ENCODE measurements at regions not wholly inside any gene's neighbourhood (a gene's known extent, or its start where the extent isn't known, plus 50 kb on each side); places are given as distances from the start of the nearest gene placed in this dataset.

DNA sequence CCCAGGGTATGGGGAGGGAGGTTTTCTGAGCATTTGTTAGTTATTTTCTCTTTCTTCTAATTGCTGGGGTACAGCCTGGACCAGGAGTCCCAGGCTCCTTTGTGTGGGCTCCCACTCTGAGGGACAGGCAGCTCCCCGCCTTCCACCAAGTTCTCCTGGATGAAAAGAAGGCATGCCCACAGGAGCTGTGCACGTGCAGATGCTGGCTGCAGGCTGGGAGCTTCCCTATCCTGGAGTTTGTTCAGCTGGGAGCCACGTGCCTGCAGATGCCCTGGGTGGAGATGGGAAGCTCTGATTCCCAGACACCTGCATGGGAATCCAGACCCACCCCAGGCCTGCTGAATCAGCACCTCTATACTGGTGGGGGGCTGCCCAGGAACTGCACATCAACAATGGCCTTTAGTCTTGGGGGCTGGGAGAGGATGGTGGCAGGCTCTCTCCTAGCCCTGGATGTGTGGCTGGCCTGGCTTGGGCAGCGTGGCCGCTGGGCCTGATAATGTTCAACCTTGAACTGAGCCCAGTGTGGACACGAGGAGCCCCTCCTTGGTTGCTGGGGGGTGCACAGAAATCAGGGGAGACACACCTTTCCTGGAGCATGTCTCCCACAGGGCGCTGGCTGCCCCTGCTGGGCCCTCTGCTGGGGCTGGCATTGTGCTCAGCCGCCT is 233.6 kb upstream of the HS6ST1 start:
- intact Hi-C loops (cut with DNase I), result no loop called here
- DNase-seq (ENCODE audit: low spot score), result peak; percentile 55

DNA sequence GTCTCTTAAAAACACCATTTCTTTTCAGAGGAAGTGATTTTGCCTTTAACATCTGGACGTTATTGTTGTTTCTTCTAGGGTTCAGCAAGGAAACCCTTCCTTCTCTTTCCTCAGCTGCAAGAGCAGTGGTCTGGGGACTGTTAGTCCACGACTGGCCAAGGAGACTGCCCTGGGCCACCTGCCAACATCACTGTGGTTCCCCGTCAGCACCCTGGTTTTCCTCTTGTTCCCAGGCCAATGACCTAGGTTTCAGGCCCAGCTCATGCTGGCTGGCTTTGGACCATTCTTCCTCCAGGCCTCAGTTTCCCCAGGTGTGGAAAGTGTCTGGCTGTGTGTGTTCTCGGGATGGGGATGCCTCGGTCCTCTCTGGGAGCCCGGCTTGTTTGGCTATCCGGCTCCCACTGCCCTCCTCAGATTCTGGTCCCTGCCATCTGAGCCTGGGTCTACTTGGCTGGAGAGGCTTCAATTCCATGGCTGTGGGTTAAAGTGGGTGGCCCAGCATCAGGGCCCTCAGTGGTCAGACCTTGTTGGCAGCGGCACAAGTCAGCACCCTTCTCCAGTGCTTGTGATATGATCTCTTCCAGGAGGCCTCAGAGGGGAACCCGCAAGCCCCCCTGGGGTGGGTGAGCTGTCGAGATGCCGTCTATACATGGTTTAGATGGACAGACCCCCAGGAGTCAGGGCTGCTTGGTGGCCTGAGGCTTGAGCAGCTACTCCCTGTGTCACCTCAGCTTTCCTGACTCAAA is 234.3 kb upstream of the HS6ST1 start:
- intact Hi-C loops (cut with DNase I), result no loop called here
- no peak for DNase-seq (ENCODE audit: low spot score)

DNA sequence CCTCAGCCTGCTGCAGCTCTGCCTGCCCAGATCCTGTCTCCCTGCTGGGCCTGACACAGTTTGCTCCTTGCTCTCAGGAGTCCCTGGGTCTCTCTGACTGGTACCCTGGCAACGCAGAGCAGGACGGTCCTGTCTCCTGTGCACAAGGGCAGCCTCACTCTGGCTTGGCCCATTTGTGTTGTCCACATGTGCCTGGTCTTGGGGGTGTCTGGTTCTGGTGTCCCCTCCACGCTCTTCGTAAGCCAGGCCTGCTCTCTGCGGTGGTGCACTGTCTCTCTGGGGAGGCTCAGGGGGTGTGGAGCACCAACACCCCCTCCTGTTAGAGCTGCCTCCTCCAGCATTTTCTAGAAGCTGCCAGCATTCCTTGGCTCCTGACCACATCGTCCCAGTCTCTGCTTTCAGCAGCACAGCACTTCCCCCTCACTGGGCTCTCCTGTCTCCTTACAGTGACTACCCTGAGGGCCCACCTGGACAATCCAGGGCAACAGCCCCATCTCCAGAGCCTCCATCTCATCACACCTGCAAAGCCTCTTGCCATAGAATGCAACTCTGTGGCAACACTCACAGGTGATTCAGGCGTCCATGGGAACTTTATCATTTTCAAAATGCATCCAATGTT is 235.6 kb upstream of the HS6ST1 start:
- DNase-seq (ENCODE audit: low spot score), result peak; percentile 31
- intact Hi-C loops (cut with DNase I), result no loop called here

DNA sequence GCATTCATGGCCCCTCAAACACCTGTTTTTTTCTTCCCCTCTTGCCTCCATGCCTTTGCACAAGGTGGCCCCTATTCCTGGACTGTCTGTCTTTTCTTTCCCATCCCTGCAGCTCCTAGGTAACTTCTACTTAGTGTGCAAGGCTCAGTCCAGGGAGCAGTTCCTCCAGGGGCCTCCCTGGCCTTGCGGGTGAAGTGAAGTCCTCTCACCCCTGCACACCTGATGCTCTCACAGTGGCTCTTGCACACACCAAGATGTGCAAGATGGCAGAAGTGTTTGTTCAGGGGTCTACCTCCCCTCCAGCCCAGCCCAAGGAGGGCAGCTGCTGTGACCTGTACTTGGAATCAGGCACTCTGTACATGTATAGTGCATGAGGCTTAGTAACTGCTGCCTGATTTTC is 236.8 kb upstream of the HS6ST1 start:
- intact Hi-C loops (cut with DNase I), result no loop called here
- DNase-seq (ENCODE audit: low spot score), result no peak

DNA sequence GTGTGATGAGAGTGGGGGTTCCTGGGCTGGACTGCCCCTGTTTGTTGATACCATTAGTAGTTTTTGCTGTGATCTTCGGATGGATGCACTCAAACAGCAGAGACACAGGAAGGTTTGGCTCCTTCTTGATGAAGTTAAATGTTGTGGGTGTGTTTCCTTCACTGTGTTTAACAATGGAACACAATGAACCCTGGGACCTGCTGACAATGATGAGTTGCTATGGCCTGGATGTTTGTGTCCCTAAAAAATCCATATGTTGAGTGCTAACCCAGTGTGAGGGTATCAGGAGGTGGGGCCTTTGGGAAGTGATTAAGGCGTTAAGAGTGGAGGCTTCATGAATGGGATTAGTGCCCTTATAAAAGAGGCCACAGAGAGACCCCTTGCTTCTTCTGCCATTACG is 237.4 kb upstream of the HS6ST1 start:
- DNase-seq (ENCODE audit: low spot score), result no peak
- intact Hi-C loops (cut with DNase I), result no loop called here

DNA sequence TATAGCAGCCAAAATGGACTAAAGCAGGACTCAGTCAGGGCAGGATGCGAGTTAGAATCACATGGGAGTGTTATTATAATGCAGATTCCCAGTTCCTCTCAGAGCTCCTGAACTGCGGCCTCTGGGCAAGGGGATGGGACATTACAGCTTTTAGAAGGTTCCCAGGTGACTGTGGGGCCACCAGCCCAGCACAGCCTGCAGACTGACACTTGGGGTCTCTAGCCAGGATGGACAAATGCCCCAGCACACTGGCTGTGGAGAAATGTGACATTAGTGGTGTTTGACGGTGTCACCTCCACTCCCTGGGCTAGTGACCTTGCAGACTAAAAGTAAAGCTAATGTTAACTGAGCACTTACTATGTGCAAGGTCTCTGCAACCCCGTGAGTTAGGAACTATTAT is 238.0 kb upstream of the HS6ST1 start:
- no peak for DNase-seq (ENCODE audit: low spot score)
- intact Hi-C loops (cut with DNase I), result no loop called here

- intact Hi-C loops (cut with DNase I), result no loop called here
- no peak for DNase-seq (ENCODE audit: low spot score)
These were observed 238.4 kb upstream of the HS6ST1 start for GRCh38 chr2:128557069-128557468.

DNA sequence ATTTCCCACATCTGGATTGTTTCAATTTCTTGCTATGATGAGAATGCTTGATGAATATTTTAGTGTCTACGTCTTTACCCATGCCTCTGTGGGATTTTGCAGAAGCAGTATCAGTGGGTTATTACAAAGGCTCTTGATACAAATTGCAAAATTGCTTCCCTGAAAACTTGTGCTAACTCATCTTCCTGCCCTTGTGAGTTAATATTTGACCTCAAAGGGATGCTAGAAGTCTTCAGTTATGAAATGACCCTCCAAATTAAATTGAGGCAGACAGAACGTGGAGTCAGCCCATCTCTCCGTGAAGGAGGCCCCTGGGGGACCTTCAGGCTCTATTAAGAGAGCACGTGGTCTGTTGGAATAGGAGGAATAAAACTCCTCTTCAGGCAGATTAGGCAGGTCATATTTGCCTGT is 239.2 kb upstream of the HS6ST1 start:
- intact Hi-C loops (cut with DNase I), result no loop called here
- no peak for DNase-seq (ENCODE audit: low spot score)

DNA sequence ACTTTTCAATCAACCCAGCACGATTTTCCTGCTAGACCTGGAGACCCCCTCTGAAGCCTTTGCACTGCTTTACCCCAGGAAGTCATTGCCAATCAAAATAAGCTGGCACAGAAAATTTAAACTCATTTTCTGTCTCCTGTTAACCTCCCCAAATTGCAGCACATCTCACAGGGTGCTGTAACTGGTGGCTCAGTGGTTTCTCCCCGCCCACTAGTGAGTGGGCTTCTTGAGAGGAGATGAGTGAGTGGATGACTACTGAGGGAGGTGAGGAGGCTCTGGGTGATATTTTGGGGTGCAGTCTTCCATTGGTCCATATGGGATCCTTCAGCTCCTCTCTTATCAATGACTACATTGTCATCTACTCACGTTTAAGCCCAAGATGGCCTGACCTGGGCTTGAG is 239.8 kb upstream of the HS6ST1 start:
- DNase-seq (ENCODE audit: low spot score), result no peak
- intact Hi-C loops (cut with DNase I), result no loop called here

DNA sequence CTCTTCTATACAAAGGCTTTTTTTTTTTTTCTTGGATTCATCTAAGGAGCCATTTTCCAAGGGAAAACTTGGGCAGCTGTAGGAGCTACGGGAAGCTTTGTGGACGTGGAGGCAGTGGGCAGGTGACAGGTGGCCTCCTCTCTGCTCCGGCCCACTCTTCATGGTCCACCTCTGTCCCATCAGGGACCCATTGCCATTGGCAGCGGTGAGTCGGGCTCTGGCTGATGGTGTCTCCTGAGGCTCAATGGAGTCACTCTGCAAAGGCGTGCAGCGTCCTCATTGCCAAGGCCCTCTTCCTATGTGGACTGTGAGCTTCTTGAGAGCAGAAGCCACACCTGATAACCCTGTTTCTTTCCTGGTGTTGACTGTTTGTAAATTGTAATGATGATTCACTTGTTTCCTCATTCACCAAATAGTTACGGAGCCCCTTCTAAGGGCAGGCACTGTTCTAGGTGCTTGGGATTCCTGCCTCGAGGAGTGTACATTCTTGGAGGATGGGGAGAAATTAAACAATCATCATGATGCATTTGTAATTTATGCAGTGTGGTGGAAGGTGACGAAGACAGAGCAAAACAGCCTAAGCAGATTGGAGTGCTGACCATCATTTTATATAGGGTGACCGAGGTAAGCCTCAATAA is 240.3 kb upstream of the HS6ST1 start:
- intact Hi-C loops (cut with DNase I), result no loop called here
- no peak for DNase-seq (ENCODE audit: low spot score)

GRCh38 chr2:128559533-128560515 is 241.2 kb upstream of the HS6ST1 start:
- intact Hi-C loops (cut with DNase I), result no loop called here
- DNase-seq (ENCODE audit: low spot score), result no peak

- no peak for DNase-seq (ENCODE audit: low spot score)
- intact Hi-C loops (cut with DNase I), result no loop called here
These were observed 242.1 kb upstream of the HS6ST1 start for GRCh38 chr2:128560718-128561117.

GRCh38 chr2:128562471-128563347 is 244.0 kb upstream of the HS6ST1 start:
- no peak for DNase-seq (ENCODE audit: low spot score)
- intact Hi-C loops (cut with DNase I), result no loop called here

GRCh38 chr2:128563348-128563687 is 244.7 kb upstream of the HS6ST1 start:
- DNase-seq (ENCODE audit: low spot score), result peak; percentile 93
- intact Hi-C loops (cut with DNase I), result no loop called here

GRCh38 chr2:128564131-128564530 is 245.5 kb upstream of the HS6ST1 start:
- intact Hi-C loops (cut with DNase I), result no loop called here
- no peak for DNase-seq (ENCODE audit: low spot score)

DNA sequence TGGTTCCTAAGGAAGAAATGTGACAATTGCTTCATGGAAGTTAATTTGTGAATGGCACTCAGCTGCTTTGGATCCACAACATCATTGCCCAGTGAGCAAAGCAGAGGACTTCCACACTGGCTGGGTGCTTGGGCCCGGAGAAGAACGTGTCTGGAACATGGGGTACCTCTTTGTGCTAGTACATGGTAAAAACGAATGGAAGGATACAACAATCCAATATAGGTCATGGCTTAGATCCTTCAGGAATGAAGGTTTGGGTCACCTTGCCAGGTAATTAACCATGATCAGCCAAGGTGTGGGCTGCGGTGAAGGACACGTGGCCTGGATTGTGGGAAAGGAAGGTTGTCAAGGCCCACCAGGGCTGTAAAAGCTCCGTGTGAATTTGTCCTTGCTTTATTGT is 245.9 kb upstream of the HS6ST1 start:
- intact Hi-C loops (cut with DNase I), result no loop called here
- no peak for DNase-seq (ENCODE audit: low spot score)

DNA sequence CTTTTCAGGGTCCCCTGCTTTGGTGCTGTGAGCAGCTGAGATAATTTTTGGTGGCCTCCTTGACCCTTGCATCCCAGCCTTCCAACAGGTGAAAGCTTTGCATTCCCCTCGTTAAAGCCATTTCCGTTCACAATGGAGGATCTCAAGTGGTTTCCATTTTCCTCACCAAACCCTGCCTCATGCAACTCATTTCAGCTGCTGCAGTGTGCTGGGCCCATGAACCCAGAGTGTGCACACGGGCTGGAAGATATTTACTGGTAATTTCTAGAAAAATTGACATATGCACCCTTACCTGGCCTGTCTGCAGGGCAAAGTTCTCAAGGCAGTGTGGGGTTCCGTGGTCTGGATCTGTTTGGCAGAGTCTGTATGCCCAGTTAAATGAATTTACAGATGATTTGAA is 246.8 kb upstream of the HS6ST1 start:
- intact Hi-C loops (cut with DNase I), result no loop called here
- no peak for DNase-seq (ENCODE audit: low spot score)

DNA sequence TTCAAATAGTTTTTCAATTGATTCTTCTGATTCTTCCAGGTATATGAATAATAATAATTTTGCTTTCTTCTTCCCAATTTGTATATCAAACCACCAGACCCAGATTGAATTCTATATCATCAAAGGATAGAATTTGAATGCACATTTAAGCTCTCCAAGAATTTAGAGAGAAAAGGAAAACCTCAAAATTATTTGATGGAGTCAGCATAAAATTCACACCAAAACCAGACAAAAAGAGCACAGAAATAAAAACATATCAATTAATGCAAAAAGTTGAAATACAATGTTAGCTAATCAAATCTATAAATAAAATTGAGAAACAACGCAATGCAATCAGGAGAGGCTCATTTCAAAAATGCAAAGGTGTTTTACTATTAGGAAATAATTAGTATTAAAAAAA is 248.0 kb upstream of the HS6ST1 start:
- intact Hi-C loops (cut with DNase I), result no loop called here
- no peak for DNase-seq (ENCODE audit: low spot score)

All from posterior vena cava (tissue), 2 donors.